ENCODE measurements at regions not wholly inside any gene's neighbourhood (a gene's known extent, or its start where the extent isn't known, plus 50 kb on each side); places are given as distances from the start of the nearest gene placed in this dataset.

DNA sequence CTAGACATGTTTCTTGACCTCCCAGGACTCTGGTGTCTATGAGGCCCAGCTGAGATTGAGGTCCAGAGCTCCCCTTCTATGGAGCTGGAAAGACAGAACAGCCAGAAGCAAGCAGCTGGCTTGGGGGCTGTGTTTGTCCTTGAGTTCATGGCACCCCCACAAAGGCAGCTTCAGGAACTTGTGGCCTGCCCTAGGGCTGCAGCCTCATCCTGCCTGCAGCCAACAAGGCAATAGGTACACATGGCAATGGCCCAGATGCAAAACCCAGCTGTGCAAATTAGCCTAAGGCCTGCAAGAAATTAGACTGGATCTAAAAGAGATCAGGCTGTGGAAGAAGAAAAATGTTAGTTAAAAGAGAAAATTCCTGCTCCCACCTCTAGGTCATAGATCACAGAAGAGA is 131.7 kb upstream of the NALF2 start:
- intact Hi-C loops (cut with micrococcal nuclease; ENCODE audit: unreplicated experiment) = no loop called here
- no peaks in the 10 kb centered on the region for H3K4me1 ChIP-seq (ENCODE audit: control insufficient read depth, insufficient read depth, low read length)
- no TSS peak for BruUV-seq (replicated peaks)
- TF ChIP-seq POLR2AphosphoS5 (IDR thresholded peaks at IDR 0.05; ENCODE audit: low read depth, low read length) (no peak), REST (IDR thresholded peaks at IDR 0.05; ENCODE audit: insufficient read depth in 1 of 2, low read depth in 2 of 2, low read length in 1 of 2) (no peak), TCF7L2 (IDR thresholded peaks at IDR 0.05; ENCODE audit: low read depth, low read length) (no peak), SIN3A (IDR thresholded peaks at IDR 0.05; ENCODE audit: borderline replicate concordance, insufficient read depth, low read depth, low read length) (no peak)
- TF ChIP-seq, protein P1, sequence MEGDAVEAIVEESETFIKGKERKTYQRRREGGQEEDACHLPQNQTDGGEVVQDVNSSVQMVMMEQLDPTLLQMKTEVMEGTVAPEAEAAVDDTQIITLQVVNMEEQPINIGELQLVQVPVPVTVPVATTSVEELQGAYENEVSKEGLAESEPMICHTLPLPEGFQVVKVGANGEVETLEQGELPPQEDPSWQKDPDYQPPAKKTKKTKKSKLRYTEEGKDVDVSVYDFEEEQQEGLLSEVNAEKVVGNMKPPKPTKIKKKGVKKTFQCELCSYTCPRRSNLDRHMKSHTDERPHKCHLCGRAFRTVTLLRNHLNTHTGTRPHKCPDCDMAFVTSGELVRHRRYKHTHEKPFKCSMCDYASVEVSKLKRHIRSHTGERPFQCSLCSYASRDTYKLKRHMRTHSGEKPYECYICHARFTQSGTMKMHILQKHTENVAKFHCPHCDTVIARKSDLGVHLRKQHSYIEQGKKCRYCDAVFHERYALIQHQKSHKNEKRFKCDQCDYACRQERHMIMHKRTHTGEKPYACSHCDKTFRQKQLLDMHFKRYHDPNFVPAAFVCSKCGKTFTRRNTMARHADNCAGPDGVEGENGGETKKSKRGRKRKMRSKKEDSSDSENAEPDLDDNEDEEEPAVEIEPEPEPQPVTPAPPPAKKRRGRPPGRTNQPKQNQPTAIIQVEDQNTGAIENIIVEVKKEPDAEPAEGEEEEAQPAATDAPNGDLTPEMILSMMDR (IDR thresholded peaks at IDR 0.05) = no peak
- no peak overlapping the region for H3K27ac ChIP-seq (ENCODE audit: low read length)
- in situ Hi-C loops (cut with HindIII; ENCODE audit: low pct_unique_long_range_greater_than_20kb, low sequenced_read_pairs) = no loop called here
- POLR2A ChIA-PET = no interaction called here
- DNase-seq (ENCODE audit: low read depth, low spot score) = no peak
- CTCF ChIA-PET = no interaction called here
- no peaks in the 10 kb centered on the region for H3K27me3 ChIP-seq (ENCODE audit: control insufficient read depth, insufficient read depth, low read length)
- no peaks in the 10 kb centered on the region for H3K9me3 ChIP-seq (ENCODE audit: control insufficient read depth, insufficient read depth, low read depth, low read length)
- H3K36me3 ChIP-seq (ENCODE audit: control insufficient read depth, insufficient read depth, low read length) = no peaks in the 10 kb centered on the region
- ATAC-seq = no peak
- no peak overlapping the region for H3K4me3 ChIP-seq (ENCODE audit: low read depth in 2 of 2, low read length in 2 of 2)

DNA sequence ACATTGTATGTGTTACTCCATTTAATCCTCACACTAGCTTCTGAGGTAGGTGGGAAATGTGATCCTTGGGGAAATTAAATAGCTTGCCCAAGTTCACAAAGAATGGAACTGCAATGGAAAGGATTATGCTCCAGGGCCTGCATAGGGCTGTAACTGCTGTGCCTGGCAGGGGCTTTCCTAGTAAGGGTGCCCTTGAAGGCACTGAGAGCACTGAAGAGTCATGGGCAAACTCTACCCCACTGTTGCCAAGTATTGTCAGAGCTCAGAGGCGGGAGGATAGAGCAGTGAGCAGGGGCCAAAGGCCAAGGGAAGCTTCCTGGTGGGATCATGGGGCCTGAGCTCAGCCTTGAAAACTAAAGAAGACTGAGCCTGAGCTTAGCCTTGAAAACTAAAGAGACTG is 133.0 kb upstream of the NALF2 start:
- no peaks in the 10 kb centered on the region for H3K36me3 ChIP-seq (ENCODE audit: control insufficient read depth, insufficient read depth, low read length)
- no peaks in the 10 kb centered on the region for H3K4me1 ChIP-seq (ENCODE audit: control insufficient read depth, insufficient read depth, low read length)
- in situ Hi-C loops (cut with HindIII; ENCODE audit: low pct_unique_long_range_greater_than_20kb, low sequenced_read_pairs) = no loop called here
- no peak for ATAC-seq
- BruUV-seq (replicated peaks) = no TSS peak
- H3K4me3 ChIP-seq (ENCODE audit: low read depth in 2 of 2, low read length in 2 of 2) = no peak overlapping the region
- no peak overlapping the region for H3K27ac ChIP-seq (ENCODE audit: low read length)
- DNase-seq (ENCODE audit: low read depth, low spot score) = no peak
- ChIA-PET CTCF (no interaction called here), POLR2A (no interaction called here)
- no peaks in the 10 kb centered on the region for H3K9me3 ChIP-seq (ENCODE audit: control insufficient read depth, insufficient read depth, low read depth, low read length)
- TF ChIP-seq SIN3A (IDR thresholded peaks at IDR 0.05; ENCODE audit: borderline replicate concordance, insufficient read depth, low read depth, low read length) (no peak), REST (IDR thresholded peaks at IDR 0.05; ENCODE audit: insufficient read depth in 1 of 2, low read depth in 2 of 2, low read length in 1 of 2) (no peak), POLR2AphosphoS5 (IDR thresholded peaks at IDR 0.05; ENCODE audit: low read depth, low read length) (no peak), TCF7L2 (IDR thresholded peaks at IDR 0.05; ENCODE audit: low read depth, low read length) (no peak)
- TF ChIP-seq, protein P1 (IDR thresholded peaks at IDR 0.05) = no peak
- intact Hi-C loops (cut with micrococcal nuclease; ENCODE audit: unreplicated experiment) = no loop called here
- H3K27me3 ChIP-seq (ENCODE audit: control insufficient read depth, insufficient read depth, low read length) = no peaks in the 10 kb centered on the region
